8988T (cell line): ENCODE measurements at regions not wholly inside any gene's neighbourhood (a gene's known extent, or its start where the extent isn't known, plus 50 kb on each side); places are given as distances from the start of the nearest gene placed in this dataset.

Experiments used
- DNase-seq: peaks from one replicate; pipeline ENCODE4 v3.0.0; 2011

DNA sequence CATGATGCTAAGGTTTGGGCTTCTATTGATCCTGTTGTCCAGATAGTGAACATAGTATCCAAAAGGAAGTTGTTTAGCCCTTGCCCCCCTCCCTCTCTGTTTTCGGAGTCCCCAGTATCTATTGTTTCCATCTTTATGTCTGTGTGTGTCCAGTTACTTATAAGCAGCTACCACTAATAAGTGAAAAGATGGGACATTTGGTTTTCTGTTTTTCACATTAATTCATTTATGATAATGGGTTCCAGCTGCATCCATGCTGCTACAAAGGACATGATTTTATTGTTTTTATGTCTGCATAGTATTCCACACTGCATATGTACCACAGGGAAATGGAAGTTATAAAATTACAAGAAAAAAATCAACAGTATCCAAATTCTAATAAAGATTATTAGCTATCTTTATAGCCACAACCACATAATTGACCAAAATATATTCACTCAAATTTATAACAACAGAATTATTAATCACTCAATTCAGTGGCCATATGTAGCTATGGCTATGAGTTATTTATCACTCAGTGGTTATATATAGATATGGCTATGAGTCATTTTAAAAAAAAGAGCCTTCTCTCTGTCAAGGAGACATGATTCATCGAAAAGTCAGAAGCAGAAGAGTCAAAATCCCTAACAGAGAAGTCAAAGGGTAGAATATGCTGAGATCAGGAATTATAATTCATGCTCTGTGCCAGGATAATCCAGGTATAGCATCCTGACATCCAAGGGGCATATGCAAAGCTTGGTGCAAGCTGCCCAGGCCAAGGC lies 367.5 kb downstream of the DEPDC1B start:
- no peak for DNase-seq

DNA sequence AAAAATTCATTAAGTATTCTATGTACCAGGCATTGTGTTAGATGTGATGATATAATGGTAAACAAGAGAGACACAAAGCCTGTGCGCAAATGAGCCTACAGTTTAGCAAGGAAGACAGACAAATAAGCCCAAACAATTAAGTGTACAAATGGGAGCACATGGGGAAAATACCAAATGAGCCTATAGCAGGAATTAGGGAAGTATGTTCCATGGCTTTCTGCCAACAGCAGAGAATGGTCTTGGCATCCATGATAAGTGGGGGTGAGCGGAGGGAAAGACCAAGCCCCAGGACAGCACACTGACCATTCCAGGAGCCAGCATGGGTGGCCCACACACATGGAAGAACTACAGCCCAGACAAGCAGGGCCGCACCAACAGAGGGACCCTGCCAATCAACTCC lies 369.7 kb downstream of the DEPDC1B start:
- no peak for DNase-seq

DNA sequence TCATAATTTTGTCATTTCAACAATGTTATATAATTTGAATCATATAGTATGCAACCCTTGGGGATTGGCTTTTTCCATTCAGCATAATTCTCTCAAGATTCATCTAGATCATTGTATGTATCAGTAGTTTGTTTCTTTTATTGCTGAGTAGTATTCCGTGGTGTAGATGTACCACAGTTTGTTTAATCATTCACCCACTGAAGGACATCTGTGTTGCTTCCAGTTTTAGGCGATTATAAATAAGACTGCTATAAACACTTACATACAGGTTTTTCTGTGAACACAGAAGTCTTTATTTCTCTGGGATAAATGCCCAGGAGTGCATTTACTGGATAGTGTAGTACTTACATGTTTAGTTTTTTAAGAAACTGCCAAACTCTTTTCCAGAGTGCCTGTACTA lies 374.1 kb downstream of the DEPDC1B start:
- no peak for DNase-seq

DNA sequence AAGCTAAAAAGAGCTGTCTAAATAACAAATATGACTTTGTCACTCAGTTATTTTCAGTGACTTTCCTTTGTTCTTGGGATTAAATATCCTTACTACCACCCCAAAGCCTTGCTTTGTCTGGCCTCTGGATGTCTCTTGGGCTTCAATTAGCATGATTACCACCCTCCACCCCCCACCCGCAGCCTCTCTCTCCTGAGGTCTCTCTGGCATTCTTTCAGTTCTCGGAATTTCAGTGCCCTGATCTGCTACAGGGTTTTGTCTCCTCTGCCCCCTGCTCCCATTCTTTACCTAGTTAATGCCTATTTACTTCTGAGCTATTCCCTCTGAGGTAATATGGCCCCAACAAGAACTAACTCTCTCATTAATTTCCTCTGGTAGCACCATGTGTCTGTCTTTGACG lies 376.4 kb downstream of the DEPDC1B start:
- DNase-seq, result no peak

DNA sequence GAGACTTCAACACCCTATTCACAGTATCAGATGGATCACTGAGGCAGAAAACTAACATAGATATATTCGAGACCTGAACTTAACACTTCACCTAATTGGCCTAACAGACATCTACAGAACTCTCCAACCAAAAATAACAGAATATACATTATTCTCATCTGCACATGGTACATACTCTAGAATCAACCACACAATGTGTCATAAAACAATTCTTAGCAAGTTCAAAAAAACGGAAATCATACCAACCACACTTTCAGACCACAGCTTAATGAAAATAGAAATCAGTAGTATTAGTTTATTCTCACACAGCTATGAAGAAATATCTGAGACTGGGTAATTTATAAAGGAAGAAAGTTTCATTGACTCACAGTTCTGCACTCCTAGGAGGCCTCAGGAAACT lies 387.9 kb downstream of the DEPDC1B start:
- no peak for DNase-seq

DNA sequence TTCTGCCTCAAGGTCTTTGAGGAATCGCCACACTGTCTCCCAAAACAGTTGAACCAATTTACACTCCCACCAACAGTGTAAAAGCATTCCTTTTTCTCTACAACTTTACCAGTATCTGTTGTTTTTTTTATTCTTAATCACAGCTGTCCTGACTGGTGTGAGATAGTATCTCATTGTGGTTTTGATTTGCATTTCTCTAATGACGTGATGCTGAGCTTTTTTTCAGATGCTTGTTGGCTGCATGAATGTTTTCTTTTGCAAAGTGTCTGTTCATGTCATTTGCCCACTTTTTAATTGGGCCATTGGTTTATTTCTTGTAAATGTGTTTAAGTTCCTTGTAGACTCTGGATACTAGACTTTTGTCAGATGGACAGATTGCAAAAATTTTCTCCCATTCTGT lies 400.0 kb downstream of the DEPDC1B start:
- no peak for DNase-seq

DNA sequence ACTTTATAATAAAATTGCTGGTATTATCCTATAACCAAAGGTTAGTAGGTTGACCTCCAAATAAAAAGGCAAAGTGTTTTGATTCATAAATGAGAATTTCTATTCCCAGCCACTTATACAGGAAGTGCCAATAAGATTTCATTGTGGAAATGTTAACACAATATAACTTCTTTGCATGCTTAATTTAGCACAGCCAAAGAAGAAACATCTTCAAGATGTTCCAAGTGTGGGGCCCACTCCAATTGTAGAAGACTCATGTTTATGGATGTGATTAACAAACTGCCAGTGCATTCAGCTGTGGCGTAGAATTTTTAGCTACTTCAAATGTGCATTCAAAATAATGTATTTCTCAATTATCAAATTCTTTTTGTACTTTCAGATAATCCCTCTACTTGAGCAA lies 402.3 kb downstream of the DEPDC1B start:
- DNase-seq, result no peak

DNA sequence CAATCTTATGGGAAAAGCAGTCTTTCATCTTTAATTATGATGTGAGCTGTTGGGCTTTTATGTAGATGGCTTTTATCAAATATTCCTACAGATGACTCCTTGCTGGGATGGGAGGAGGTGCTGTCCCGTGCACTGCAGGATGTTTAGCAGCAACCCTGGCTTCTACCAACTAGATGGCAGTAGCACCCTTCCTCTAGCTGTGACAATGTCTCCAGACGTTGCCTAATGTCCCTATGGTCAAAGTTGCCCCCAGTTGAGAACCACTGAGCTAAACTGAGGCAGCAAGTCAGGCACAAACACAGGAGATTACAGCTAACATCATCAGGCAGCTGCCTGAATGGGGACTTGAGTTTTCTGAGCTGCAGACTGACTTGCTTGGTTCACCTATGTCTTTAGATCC lies 401.9 kb upstream of the PDE4D start:
- no peak for DNase-seq

DNA sequence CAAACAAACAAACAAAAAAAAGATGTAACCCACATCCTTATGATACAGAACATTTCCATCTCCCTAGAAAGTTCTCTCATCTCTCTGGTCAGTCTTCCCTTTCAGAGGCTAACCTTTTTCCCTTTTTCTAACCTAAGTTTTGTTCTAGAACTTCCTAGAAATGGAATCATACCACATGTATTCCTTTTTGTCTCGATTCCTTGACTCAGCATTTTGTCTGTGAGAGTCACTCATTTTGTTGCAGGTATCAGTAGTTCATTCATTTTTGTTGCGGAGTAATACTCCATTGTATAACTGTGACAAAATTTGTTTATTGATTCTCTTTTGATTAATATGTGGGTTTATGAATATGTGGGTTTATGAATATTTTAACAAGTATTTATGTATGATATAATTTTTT lies 400.0 kb upstream of the PDE4D start:
- no peak for DNase-seq

DNA sequence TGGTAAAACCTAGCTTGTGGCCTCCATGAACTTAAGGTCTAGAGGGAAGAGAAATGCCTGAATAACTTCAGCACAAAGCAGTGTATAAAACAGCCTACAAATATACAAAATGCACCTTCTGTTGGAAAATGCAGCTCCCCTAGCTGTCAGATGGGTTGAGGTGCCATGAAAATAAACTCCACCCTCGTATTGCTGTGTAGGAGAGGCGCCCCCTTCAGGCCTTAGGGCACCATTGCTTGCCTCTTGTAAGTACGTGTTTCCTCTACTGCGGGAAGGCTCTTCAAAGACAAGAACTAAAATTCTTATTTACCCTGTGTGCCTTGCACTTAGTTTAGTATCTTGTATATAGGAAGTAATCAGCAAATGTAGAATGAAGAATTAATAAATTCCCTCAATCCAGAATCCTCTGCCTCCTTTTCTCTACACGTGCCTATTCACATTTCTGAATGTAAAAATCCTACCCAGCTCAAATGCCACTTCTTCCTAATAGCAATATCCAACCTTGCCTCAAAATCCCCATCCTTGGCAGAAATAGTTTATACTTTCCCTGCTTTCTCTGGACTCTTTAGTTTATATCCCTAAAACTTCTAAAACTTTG lies 393.7 kb upstream of the PDE4D start:
- DNase-seq, result no peak

DNA sequence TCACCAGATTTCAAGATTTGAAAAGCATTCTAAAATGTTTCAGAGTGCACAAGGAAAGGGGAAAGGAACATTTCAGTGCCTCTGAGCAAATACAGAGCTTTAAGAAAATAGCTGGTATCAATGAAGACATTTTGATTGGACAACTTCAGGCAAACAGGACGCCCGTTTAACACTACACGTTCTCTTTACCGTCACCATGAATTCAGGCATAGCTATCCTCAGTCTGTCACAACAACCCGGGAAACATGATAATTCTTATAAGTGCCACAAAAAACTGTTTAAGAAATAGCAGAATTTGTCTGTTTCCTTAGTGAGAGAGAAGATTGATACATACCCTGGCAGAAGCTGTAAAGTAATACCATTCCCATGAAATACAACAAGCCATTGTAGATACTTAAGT lies 392.4 kb upstream of the PDE4D start:
- DNase-seq, result no peak

DNA sequence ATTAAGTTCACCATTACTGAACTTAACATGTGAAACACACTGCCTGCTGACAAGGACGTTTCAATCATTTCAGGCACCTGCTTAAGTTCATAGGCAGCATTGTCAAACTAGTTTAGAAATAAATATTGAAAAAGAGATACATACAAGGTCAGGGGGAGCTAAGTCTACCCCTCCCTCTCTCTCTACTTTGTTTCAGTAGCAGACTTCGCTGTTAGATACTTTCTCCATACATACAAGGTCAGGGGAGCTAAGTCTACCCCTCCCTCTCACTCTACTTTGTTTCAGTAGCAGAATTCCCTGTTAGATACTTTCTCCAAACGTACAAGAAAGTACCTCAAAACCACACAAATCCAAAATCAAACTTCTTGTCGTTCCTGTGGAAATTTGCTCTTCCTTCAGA lies 387.4 kb upstream of the PDE4D start:
- DNase-seq, result no peak

DNA sequence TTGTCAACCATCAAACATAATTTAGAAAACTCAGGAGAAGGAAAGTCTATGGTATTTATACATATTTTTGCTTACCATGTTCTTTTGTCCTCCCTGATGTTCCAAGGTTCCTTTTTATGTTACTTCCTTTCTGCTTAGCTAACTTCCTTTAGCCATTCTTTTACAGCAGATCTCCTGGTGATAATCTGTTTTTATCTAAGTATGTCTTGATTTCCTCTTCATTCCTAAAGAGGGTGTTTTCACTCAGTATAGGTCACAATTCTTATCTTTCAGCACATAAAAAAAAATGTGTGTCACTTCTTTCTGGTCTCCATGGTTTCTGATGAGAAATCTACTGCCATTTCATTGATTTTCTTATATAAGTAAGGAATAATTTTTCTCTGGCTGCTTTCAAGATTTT lies 384.4 kb upstream of the PDE4D start:
- no peak for DNase-seq

DNA sequence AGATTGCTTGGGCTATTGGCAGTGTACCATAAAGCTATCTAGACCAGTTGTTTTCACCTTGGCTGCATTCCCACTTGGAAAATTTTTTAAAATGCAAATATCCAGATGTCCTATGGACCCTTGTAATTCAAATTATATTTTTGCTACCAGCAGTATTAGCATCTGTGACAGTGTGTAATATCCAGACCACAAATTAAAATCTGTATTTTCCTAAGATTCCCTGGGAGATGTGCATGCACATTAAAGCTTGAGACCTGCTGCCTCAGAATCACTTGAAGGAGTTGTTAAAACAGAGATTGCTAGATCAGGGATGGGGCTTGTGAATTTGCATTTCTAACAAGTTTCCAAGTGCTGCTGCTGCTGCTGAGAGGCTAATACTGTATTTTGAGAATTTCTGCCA lies 381.2 kb upstream of the PDE4D start:
- no peak for DNase-seq

DNA sequence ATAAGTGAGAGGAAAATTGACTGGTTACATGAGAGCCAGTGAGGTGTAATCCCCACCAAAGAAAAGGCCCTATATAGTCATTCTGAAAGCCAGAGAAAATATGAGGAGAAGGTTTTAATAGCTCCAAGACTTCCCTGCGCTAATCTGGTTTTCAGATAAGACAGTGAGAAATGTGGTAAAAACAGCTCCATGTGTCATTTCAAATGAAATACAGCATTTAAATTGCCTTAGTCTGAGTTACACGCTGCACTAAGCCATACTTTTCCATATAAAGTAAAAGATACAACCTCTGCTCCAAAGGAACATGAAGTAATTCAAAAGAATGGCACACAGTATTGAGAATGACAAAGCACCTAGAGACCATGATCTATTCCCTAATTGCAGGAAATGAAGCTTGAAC lies 378.0 kb upstream of the PDE4D start:
- no peak for DNase-seq

DNA sequence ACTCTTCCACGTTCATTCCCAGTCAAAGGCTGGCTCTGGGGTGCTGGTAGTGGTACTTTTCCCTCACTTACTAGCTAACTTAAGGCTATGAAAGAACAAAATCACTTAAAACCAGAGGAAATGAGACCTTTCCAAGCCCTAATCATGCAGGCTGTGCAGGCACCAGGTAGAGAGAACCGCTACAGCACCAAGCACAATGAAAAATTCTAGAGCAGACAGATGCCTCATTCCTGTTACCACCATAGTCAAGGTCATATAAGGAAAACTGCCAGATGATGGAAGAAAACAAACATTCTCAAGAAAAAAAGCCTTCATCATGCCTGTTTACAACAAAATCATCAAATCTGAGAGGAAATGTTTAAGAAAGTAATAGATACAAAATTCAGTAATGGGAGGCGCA lies 374.4 kb upstream of the PDE4D start:
- no peak for DNase-seq

DNA sequence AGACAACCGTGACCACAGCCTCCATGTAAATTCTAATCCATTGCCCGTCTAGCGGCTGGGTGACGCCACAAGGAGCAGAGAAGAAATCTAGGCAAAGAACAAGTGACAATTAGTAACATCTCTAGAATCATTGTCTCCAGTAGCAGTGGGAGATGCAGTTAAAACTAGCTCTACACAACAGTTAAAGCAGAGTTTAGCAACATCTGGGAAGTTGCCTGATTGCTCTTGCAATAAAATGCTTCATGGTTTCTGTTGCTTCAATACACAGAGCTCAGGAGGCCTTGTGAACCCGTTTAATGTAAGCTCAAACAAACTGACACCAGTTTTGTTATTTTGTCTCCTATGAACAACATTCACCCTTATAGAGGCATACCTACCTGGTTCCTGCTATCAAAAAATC lies 369.8 kb upstream of the PDE4D start:
- DNase-seq, result no peak

DNA sequence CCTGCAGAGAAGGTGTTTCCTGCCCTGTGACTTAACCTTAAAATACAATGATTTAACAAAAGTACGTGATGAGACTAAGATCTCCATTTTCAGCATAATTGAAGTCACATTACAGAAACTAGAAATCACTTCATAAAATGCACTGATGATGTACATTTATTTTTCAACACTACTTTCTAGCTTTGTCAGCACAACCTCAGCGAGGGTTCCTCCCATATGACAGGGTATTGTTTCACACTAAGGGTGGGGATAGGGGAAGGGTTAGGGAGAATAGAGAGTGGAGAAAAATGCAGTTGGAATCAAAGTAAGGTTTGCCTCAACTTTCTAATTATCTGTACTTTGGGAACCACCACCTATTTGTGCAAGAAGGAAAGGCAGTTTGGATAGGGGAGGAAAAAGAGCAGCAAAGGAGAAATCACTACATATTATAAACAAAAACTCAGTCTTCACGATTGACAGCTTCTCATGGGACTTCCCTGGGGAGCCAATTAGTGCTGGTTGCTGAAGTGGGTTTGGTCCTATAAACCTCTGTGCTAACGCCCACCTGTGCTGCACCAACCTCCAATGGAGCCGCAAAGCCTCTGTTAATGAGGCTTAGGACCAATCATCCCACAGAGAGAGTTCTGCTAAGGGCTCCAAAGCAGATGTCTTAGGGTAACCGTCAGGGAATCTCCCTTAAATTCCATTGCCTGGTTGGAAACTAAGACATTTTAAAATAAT lies 369.2 kb upstream of the PDE4D start:
- DNase-seq, result no peak

DNA sequence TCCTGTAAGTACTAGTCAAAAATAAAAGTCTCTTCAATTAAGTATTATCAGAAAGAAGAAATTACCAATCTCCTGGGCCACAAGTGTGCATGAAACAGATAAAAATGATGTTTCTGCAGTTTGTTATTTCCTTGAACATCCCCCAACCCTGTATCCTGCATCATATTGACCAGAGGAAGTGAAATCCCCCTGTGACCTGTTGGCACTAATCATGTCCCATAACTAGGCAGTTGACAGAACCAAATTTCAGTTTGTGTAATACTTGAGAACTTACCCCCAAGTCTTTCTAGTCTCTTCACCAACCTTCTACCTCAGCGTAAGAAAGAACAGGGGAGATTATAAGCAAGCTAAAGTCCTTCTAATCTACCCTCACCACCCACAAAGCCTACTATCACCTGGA lies 368.2 kb upstream of the PDE4D start:
- no peak for DNase-seq

DNA sequence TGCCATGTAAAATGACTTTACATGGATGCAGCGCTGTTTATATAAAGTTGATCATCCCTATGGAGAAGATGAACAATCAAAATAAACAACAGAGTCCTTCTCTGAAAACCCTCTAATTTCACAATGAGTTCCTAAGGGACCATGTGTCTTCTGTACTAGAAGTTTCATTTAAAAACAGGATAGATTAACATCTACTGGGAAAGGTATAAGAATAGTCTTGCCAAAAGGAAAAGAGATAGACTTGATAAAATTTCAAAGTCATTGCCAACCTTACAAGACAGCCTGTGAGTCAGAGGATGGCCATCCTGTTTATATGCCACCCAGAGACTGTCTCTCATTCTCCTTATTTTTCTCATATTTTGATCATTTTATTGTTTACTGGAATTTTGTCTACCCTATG lies 367.1 kb upstream of the PDE4D start:
- DNase-seq, result no peak

DNA sequence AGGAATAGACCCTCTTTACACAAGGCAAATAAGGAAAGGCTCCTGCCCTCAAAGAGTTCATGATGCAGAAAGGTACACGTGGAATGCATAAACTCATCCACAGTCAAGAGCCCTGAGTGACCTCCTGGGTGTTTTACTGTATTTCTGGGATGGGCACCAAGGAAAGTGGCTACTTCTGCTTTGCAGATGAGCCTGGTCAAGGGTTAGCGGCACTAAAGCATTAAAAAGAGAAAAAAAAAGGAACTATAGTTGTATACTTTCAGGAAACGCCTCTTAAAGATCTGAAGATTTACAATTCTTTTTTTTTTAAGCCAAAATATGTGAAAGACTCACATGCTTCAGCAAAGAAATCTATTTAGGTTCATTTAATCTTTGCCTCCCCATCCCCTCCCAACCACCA lies 366.2 kb upstream of the PDE4D start:
- no peak for DNase-seq

DNA sequence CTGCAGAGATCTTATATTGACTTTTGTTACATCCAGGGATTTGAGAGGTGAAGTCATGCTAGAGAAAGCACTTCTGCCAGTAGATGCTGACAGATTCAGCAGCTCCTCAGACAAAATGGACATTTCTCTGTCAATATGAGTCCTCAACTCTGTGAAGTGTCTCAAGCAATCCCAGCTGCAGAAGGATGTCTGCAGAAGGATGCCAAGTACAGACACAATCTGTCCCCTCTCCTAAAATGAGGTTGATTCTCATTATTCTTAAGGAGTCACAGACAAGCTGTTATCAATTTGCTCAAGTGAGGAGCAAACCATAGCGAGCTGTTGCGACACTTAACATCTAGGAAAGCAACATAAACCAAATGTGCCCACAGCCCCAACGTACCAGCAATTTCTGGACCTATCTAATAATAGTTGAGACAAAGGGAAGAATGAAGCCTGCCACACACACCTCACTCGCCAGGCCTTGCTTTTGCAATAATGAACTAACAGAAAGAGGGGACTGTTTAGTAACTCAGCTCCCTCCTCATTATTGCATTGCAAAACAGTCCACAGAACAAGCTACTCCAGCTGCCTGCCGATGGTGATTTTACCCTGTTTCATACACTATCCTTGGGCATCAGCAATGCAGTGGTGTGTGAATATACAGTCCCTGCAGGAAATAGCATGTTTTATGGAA lies 364.2 kb upstream of the PDE4D start:
- DNase-seq, result no peak

DNA sequence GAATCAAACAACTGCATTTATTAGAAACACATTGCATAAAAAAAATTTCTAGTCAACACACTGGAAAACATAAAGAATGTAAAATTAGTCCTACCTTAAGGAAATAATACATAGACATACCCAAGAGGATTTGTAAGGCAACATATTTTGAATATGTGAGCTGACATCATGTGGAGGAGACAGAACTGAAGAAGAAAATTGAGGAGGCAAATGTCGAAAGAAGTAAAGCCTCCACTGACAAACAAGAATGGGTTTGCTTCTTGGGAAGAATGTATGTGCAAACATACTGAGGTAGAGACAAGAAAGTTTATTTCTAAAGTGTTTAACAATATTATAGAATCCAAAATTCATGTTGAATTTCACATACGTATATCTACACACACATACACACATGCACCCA lies 363.0 kb upstream of the PDE4D start:
- no peak for DNase-seq

DNA sequence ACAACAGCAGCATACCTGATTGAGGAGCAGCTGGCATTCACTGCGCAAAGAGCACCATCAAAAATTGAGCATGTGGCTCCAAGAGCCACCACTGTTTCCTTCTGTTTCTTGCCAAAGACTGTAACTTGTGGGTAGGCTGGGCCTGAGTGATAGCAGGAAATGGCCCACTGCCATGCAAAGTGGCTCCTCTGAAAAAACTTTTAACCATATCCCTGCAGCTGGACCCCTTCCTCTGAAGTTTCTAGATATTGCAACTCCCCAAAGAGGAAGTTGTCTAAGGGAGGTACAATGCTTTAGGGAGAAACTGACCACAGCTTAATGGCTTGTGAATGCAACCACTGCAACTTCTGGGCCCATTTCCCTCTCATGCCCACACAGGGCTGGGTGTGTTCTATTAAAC lies 355.4 kb upstream of the PDE4D start:
- DNase-seq, result no peak
